SU-DHL-6 (cell line): ENCODE measurements at regions not wholly inside any gene's neighbourhood (a gene's known extent, or its start where the extent isn't known, plus 50 kb on each side); places are given as distances from the start of the nearest gene placed in this dataset.

ENCODE experiments used
- EZH2phosphoT487 ChIP-seq: fragments of 200-600 bp; sonication (generic), shearing (Covaris generic); conservative IDR thresholded peaks from 2 replicates; pipeline ENCODE4 v1.6.1; 2018; ENCODE audit warnings: mild to moderate bottlenecking, antibody characterized with exemption, low read length, moderate library complexity, mixed read lengths
- TF ChIP-seq, protein P1 (sequence below): fragments of 200-600 bp; sonication (generic); IDR thresholded peaks from one replicate; pipeline ENCODE4 v1.5.1; 2017; ENCODE audit warnings: antibody characterized with exemption, mild to moderate bottlenecking, low read length, moderate library complexity; ENCODE audit not compliant: insufficient read depth, poor library complexity, severe bottlenecking

DNA sequence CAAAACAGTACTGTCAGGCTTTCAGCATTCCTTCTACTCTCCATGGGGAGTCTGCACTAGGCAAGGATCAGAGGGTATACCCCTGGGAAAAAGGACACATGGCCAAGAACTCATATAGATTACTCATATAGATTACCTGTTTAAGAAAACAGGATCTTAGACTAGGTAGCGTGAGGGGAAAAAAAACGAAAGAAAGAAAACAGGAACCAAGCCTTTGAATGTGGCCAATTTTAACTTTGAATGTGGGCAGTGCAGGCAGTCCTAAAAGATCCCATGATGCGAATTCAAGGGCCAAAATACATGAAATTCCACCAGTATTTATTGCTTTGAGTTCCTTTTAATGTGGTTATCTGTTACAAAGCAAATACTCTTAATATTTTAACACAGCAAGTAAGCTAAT, 108.6 kb upstream of the TAC1 start:
- TF ChIP-seq, protein P1, sequence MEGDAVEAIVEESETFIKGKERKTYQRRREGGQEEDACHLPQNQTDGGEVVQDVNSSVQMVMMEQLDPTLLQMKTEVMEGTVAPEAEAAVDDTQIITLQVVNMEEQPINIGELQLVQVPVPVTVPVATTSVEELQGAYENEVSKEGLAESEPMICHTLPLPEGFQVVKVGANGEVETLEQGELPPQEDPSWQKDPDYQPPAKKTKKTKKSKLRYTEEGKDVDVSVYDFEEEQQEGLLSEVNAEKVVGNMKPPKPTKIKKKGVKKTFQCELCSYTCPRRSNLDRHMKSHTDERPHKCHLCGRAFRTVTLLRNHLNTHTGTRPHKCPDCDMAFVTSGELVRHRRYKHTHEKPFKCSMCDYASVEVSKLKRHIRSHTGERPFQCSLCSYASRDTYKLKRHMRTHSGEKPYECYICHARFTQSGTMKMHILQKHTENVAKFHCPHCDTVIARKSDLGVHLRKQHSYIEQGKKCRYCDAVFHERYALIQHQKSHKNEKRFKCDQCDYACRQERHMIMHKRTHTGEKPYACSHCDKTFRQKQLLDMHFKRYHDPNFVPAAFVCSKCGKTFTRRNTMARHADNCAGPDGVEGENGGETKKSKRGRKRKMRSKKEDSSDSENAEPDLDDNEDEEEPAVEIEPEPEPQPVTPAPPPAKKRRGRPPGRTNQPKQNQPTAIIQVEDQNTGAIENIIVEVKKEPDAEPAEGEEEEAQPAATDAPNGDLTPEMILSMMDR = no peak
- TF ChIP-seq EZH2phosphoT487 = no peak
